ENCODE measurements at regions not wholly inside any gene's neighbourhood (a gene's known extent, or its start where the extent isn't known, plus 50 kb on each side); places are given as distances from the start of the nearest gene placed in this dataset.
A peak's percentile ranks its signal among the peaks of the same experiment; 100 is the strongest.

GRCh38 chr12:81950871-81951270, 191.7 kb upstream of the PPFIA2 start:
- no peak for DNase-seq

- no peak for DNase-seq
Observed at GRCh38 chr12:81949841-81950308, 190.7 kb upstream of the PPFIA2 start.

GRCh38 chr12:81949416-81949815, 190.3 kb upstream of the PPFIA2 start:
- DNase-seq: no peak

- DNase-seq: no peak
Observed at GRCh38 chr12:81944886-81945285, 185.7 kb upstream of the PPFIA2 start.

GRCh38 chr12:81942594-81942993, 183.4 kb upstream of the PPFIA2 start:
- DNase-seq: peak; percentile 35

- no peak for DNase-seq
Observed at GRCh38 chr12:81930037-81930436, 170.9 kb upstream of the PPFIA2 start.

- no peak for DNase-seq
Observed at GRCh38 chr12:81896771-81897170, 137.6 kb upstream of the PPFIA2 start.

GRCh38 chr12:81888961-81889360, 129.8 kb upstream of the PPFIA2 start:
- DNase-seq: no peak

GRCh38 chr12:81888106-81888740, 129.1 kb upstream of the PPFIA2 start:
- no peak for DNase-seq

GRCh38 chr12:81874586-81874985, 115.4 kb upstream of the PPFIA2 start:
- no peak for DNase-seq

- no peak for DNase-seq
Observed at GRCh38 chr12:81874166-81874565, 115.0 kb upstream of the PPFIA2 start.

GRCh38 chr12:81872400-81872799, 113.2 kb upstream of the PPFIA2 start:
- no peak for DNase-seq

GRCh38 chr12:81866081-81866480, 106.9 kb upstream of the PPFIA2 start:
- DNase-seq: no peak

GRCh38 chr12:81863406-81863805, 104.3 kb upstream of the PPFIA2 start:
- no peak for DNase-seq

GRCh38 chr12:81859521-81859920, 100.4 kb upstream of the PPFIA2 start:
- DNase-seq: no peak

- DNase-seq: no peak
Observed at GRCh38 chr12:81843599-81843998, 84.4 kb upstream of the PPFIA2 start.

- peak; percentile 5 for DNase-seq
Observed at GRCh38 chr12:81835783-81836182, 76.6 kb upstream of the PPFIA2 start.

- DNase-seq: peak; percentile 5
Observed at GRCh38 chr12:81819991-81820633, 61.0 kb upstream of the PPFIA2 start.

GRCh38 chr12:81815611-81816010, 56.5 kb upstream of the PPFIA2 start:
- peak; percentile 2 for DNase-seq

- DNase-seq: no peak
Observed at GRCh38 chr12:81811778-81812125, 52.6 kb upstream of the PPFIA2 start.

- no peak for DNase-seq
Observed at GRCh38 chr12:81811061-81811777, 52.1 kb upstream of the PPFIA2 start.

- DNase-seq: peak; percentile 53
Observed at GRCh38 chr12:81809829-81810595, 50.9 kb upstream of the PPFIA2 start.

GRCh38 chr12:81809113-81809777, 50.1 kb upstream of the PPFIA2 start:
- DNase-seq: peak; percentile 7
